Stimulated activated CD4-positive, alpha-beta T cell treated with anti-CD3 and anti-CD28 coated beads, Interleukin-12 subunit alpha, Interleukin-12 subunit beta, amount 100 ng/mL, for 4 hours (primary cell): ENCODE measurements at regions not wholly inside any gene's neighbourhood (a gene's known extent, or its start where the extent isn't known, plus 50 kb on each side); places are given as distances from the start of the nearest gene placed in this dataset.
"Not testable (repeated sequence)": the region's sequence is repeated elsewhere in the genome, so short reads cannot be mapped to it uniquely, and the experiment has no call there.

Source experiments
- DNase-seq: peaks from one replicate; pipeline ENCODE4 v3.0.0-alpha.2; 2020

DNA sequence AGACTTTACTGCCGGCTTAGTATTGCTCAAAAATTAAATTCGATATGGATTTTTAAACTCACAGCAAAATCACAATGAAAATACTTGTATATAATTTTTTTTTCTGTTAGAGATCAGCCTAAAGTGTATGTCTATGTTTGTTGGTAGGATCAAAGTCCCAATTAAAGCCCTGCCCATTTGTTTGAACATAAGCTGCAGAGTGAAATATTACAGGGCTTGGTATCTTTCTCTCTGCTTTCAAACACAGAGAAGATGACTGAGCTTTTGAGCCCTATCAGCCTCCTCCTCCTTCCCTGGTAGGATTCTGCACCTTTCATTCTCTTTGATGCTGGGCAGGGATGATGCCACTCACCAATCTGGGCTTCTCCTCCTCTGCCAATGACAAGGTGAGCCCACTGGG lies 345.4 kb downstream of the PPP1R2C start:
- no peak for DNase-seq

DNA sequence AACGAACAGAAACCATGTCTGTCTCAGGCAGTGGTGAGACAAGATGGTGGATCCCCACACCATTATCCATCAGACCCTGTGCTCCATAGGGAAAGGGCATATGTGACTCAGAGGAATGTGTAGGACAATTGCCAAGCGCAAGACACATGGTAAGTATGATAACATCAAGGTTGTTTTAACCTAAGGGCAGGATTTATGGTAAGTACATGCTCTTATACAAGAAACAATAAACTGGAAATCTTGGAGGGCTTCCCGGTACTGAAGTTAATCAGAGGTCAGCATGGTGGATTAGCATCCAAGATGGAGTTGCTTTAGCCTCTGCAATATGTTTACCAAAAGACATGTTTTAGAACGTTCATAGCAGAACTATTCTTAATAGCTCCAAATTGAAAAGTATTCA lies 355.0 kb downstream of the PPP1R2C start:
- no peak for DNase-seq

DNA sequence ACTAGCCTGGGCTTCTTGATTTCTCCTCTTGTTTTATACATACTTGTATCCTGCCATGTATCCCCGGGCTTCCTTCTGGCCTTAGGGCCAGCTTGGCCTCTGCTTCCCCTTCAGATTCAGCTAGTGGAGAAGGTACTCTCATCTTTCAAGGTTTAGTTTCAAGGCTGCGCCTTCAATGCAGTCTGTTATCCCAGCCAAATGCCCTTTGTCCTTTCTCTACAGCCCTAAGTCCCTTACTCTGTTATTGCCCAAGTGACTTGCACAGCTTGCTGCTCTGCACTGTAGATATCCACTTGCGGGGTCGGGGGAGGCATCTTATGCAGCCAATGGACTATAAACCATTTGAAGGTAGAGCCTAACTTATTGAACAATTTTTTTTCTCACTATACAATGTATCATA lies 357.5 kb downstream of the PPP1R2C start:
- DNase-seq, result no peak

DNA sequence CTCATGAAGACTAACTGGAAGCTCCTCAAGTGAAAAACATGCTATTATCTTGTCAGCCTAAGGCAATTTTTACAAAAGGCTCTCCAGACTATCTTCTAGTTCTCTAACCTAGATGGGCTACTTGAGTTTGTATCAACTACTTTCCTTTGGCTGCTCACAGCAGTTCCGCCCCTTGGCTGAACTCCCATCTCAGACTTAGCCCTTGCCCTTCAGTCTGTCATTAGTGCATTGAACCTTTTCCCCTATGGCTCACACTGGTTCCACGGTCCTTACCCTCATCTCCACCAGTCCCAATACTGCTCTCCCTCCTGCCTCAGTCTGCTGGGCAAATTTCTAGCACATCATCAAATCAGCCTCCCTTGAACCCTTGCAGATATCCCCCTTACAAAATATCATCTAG lies 362.3 kb downstream of the PPP1R2C start:
- no peak for DNase-seq

DNA sequence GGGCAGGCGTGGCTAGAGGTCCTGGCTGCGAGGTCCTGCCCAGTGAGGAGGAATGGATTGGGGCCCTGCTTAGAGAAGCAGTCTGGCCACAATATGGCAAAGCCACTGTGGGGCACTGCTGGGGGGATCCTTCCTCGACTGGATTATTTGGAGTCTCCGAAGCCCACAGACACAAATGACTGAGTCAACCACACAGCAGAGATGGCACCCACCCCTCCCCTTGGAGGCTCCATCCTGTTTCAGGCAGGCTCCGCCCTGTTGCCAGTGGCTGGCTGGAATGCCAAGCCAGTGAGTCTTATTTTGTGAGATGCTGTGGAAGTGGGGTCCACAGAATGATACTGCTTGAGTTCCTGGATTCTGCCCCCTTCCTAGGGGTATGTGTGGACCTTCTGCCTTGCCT lies 363.9 kb downstream of the PPP1R2C start:
- DNase-seq, result no peak

DNA sequence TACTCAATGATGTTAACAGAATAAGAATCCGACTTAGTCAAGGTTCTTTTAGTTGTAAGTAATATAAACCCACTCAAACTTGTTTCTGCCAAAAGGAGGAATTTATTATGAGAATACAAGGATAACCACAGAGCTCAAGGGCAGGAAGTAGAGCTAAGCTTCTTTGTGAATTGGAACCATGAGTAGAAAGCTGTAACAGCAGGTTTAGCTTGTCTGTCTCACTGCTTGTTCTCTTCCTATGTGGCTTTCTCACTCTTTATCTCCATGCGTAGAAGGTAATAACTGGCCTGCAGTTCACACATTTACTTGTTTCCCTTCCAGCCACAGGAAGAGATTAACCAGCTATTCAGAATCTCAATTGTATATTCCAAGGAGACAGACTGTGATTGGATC lies 378.3 kb downstream of the PPP1R2C start:
- no peak for DNase-seq

DNA sequence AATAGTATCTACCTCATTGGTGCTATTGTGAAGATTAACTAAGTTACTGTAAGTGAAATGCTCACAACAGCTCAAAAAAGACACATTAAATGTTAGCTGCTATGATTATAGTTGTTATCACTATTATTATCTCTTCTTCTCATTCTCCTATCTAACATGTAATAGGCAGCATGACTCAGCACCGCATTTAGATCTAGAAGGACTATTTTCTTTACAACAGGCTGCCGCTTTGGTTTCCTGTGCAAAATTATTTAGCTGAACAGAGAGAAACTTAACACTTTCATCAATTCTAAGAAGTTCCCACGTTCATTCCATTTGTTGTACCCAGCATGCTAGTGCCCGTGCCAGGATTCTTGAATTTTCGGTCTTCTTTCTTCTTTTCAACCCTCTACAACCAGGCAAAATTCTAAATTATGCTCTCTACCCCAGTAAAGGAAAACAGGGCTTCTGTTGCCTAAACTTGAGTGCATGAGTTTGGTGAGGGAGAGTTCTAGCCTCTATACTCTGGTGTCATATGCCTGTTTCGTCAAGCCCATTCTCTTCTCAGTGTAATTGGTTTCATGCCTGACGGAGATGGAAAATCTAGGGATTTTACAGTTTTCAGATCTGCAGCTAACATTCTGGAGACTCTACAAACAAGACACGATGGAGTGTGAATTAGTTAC lies 378.9 kb downstream of the PPP1R2C start:
- no peak for DNase-seq

DNA sequence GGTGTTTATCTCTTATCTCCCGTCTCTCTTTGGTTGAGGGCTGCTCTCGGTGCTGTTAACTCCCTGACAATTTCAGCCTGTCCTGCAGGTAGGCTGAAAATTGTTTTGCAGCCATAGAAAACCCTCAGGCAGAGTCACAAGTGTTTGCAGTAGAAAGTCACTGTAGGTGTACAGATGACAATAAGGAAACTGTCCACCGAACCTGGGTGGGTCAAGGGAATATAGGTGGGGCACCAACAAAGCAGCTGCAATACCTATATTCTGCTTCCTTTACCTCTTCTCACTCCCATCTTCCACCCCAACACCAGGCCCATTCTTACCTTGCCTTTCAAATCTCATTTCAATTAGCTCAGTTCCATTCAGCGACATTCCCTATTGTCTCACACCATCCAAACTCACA lies 381.8 kb downstream of the PPP1R2C start:
- no peak for DNase-seq

DNA sequence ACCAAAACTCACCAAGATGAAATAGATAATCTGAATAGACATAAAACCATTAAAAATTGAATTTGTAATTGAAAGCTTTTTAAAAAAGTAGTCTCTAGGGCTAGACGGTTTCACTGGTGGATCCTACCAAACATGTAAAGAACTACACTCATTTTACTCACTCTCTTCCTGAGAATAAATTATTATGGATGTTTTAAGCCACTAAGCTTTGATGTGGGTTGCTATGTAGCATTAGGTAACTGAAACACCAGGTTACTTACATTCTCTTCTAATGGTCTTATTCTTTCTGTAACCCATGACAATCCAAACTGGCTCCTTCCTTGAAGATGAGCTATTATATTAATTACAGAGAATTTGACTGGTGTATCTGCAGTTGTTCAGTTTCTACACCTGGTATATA lies 385.1 kb downstream of the PPP1R2C start:
- DNase-seq, result no peak

DNA sequence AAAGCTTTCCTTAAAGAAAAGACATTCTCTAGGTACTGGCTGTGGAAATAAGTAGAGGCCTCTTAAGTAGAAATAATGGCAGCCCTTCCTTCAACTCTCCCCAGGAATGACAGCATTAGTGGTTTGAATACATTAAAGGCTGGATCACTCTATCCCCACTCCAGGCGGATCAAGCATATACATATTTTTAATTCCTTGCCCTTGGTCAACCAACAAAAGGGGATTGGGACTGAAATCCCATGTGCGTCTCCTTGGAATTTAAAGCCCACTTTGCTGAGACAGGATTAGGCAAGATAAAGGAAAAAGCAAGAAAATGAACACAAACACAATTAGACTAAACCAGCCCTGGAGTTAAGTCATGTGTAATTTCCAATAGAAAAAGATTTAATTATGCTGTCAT lies 391.3 kb downstream of the PPP1R2C start:
- DNase-seq, result no peak

DNA sequence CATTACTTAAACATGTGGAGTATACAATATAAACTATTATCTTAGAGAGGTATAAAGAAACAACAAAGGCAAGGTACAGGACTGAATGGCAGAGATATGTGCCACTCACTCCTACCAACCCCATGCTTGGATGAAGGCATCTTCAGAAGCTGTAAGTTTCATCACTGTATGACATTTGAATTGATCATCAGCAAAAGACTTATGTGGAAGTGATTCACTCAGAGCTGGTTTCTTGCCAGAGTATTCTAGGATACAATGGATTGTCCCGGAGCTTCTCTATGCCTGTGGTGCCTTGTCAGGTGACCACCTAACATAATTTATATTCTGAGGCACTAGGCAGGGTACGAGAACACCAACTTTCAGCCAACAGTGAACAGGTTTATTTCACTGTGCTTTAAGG lies 392.2 kb downstream of the PPP1R2C start:
- DNase-seq, result no peak

DNA sequence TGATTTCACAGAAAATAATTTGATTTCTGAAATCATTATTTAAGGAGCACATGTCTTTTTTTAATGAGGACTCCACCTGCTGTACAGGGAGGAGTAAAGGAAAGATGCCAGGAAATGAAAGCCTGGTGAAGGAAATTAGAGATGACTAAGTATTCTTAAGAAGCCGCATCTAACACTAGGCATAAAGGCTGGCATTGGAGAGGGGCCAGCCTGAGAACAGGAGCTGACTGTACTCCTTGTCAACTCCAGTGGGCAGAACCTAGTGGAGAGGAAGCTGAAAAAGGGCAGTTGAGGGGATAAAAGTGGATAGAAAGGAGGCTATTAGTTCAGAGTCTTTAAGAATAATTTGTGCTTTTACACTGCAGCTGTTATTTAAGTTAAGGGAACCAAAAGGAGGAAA lies 393.0 kb downstream of the PPP1R2C start:
- DNase-seq, result no peak

DNA sequence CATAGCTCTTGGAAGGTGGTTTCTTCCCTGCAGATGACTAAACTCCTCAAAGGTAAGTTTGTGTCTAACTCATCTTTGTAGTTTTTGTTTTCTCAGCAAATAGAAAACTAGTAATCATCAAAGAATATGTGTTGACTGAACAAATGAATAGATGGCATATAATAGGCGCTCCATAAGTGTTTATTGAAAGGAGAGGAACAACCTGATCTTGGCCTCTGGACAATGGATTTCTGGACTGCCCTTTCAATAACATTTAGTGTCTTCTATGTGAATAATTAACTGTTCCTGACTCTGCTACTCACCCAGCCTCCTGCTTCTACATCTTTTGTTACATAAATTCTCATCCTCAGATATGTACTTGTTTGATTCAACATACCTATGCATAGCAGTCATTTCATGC lies 399.1 kb downstream of the PPP1R2C start:
- DNase-seq, result no peak

DNA sequence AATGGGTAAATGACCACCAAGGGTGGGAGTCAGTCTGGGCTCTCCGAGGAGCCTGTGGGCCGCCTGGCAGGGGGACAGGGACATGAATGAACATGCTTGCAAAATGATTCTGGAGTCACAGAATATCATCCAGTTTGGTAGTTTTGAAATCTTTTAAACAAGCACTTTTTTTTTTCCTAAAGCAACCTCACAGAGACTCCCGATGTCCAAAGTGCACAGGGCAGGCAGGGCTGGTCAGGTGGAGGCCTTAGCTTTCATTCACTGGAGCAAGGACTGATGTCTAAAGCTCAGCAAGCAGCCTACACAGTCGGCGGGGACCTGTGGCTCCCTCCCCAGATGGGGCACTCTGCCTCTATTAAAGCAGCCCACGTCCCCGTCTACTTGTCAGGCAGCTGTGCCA lies 402.9 kb downstream of the PPP1R2C start:
- no peak for DNase-seq

DNA sequence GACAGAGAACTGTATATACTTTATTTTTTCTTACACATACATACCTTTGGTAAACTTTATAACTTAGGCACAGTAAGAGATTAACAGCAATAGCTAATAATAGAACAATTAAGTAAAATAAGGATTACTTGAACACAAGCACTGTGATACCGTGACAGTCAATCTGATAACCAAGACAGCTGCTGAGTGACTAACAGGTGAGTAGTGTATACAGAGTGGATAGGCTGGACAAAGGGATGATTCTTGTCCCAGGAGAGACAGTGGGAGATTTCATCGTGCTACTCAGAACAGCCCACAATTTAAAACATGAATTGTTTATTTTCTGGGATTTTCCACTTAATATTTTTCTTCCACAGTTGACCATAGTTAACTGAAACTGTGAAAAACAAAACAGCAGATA lies 411.8 kb downstream of the PPP1R2C start:
- DNase-seq, result no peak

DNA sequence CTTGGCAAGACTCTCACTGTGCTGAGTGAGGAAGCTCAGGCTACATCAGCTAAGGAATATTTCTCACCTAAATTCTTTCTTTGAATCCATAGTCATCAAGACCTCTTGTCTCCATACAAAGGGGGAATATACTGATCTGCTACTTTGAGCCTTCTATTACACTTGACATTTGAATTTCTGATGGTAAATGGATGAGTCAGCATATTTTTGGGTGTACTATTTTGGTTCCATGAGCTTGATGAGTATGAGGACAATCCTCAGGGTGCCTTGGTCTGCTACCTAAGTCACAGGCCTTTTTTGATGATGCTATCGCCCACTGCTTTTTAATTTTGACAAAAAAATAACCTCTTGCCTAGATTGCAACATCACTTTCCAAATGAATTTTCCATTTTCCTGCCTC lies 415.7 kb downstream of the PPP1R2C start:
- no peak for DNase-seq

DNA sequence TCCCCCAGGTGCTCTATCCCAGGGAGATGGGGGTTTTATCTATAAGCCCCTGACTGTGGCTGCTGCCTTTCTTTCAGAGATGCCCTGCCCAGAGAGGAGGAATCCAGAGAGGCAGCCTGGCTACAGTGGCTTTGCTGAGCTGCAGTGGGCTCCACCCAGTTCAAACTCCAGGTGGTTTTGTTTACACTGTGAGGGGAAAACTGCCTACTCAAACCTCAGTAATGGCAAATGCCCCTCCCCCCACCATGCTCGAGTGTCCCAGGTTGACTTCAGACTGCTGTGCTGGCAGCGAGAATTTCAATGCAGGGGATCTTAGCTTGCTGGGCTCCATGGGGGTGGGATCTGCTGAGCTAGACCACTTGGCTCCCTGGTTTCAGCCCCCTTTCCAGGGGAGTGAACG lies 419.6 kb upstream of the CASK start:
- DNase-seq, result not testable (repeated sequence)
